Progenitor cell of endocrine pancreas (in vitro differentiated cells): ENCODE measurements at regions not wholly inside any gene's neighbourhood (a gene's known extent, or its start where the extent isn't known, plus 50 kb on each side); places are given as distances from the start of the nearest gene placed in this dataset.
"Not testable (repeated sequence)": the region's sequence is repeated elsewhere in the genome, so short reads cannot be mapped to it uniquely, and the experiment has no call there.

Source experiments
- DNase-seq: peaks from one replicate; pipeline ENCODE4 v3.0.0; 2021; ENCODE audit warnings: low spot score; ENCODE audit not compliant: unreplicated experiment
- H3K27ac Mint-ChIP-seq: 2 replicates; pipeline ENCODE4 v1.8.0; 2021; ENCODE audit warnings: mild to moderate bottlenecking, moderate library complexity, mixed read lengths
- H3K27me3 Mint-ChIP-seq: 2 replicates; pipeline ENCODE4 v1.8.0; 2021; ENCODE audit warnings: mixed read lengths
- H3K36me3 Mint-ChIP-seq: 2 replicates; pipeline ENCODE4 v1.8.0; 2022; ENCODE audit warnings: mixed read lengths; ENCODE audit not compliant: insufficient read depth
- H3K4me1 Mint-ChIP-seq: 2 replicates; pipeline ENCODE4 v1.8.0; 2021; ENCODE audit warnings: low read depth, mixed read lengths
- H3K4me3 Mint-ChIP-seq: 2 replicates; pipeline ENCODE4 v1.8.0; 2021; ENCODE audit warnings: low read depth, mild to moderate bottlenecking, moderate library complexity, mixed read lengths
- H3K9me3 Mint-ChIP-seq: 2 replicates; pipeline ENCODE4 v1.8.0; 2021; ENCODE audit warnings: low read depth, mixed read lengths
- TF ChIP-seq, protein P1 (sequence below): fragments of 200-600 bp; sonication (generic); IDR thresholded peaks from one replicate; pipeline ENCODE4 v1.5.0; 2021; ENCODE audit warnings: antibody characterized with exemption, mild to moderate bottlenecking; ENCODE audit not compliant: unreplicated experiment

- Mint-ChIP-seq H3K27ac (no peak overlapping the region), H3K9me3 (peaks cover 12% of the 10 kb centered on the region), H3K27me3 (no peaks in the 10 kb centered on the region), H3K36me3 (peaks cover 20% of the 10 kb centered on the region), H3K4me3 (no peak overlapping the region), H3K4me1 (peaks cover 12% of the 10 kb centered on the region)
- DNase-seq, result no peak
- TF ChIP-seq, protein P1, sequence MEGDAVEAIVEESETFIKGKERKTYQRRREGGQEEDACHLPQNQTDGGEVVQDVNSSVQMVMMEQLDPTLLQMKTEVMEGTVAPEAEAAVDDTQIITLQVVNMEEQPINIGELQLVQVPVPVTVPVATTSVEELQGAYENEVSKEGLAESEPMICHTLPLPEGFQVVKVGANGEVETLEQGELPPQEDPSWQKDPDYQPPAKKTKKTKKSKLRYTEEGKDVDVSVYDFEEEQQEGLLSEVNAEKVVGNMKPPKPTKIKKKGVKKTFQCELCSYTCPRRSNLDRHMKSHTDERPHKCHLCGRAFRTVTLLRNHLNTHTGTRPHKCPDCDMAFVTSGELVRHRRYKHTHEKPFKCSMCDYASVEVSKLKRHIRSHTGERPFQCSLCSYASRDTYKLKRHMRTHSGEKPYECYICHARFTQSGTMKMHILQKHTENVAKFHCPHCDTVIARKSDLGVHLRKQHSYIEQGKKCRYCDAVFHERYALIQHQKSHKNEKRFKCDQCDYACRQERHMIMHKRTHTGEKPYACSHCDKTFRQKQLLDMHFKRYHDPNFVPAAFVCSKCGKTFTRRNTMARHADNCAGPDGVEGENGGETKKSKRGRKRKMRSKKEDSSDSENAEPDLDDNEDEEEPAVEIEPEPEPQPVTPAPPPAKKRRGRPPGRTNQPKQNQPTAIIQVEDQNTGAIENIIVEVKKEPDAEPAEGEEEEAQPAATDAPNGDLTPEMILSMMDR, result no peak
These were observed 109.7 kb downstream of the C12orf75 start for GRCh38 chr12:105440037-105440664.

DNA sequence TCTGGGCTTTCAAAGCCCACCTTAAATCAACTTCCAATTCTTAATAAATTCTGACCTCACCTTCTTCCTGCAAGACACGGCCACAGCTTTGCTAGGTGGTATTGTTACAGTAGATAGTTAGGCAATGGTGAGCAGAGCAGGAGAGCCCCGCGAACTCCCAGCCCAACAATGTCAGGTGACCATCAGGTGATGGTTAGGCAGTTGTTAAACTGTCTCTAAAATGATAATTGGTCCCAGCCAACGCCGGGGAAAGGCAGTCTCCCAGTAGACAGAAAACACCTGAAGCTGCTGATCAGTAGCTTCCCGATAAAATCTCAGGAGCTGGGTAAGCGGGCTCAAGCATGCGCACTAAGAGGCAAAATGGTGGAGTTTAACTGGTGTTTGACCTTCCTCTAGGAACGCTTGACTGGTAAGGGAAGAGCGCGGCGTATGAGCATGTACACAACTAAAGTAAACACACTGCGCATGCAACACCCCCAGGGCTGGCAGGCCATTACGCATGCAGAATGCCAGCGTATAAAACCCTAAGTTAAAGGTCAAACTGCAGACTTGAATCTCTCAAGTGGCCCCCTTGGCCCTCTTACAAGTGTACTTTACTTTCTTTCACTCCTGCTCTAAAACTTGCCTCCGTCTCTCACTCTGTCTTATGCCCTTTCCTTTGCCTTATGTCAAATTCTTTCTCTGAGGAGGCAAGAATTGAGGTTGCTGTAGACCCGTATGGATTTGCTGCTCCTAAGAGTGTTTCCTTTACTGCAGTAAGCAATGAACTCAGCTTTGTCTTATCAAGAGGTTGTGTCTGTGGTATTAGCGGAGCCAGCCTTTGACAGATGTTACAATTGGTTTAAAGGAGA lies 113.5 kb downstream of the C12orf75 start:
- DNase-seq, result no peak
- TF ChIP-seq, protein P1, result no peak
- Mint-ChIP-seq H3K36me3 (peaks cover 16% of the 10 kb centered on the region), H3K4me1 (peaks cover 19% of the 10 kb centered on the region), H3K9me3 (peaks cover 9% of the 10 kb centered on the region), H3K4me3 (no peak overlapping the region), H3K27ac (peak overlapping the region; percentile 12), H3K27me3 (no peaks in the 10 kb centered on the region)

GRCh38 chr12:105444653-105445102 lies 114.2 kb downstream of the C12orf75 start:
- Mint-ChIP-seq H3K27ac (peak overlapping the region; percentile 9), H3K4me1 (peaks cover 19% of the 10 kb centered on the region), H3K4me3 (no peak overlapping the region), H3K27me3 (no peaks in the 10 kb centered on the region), H3K36me3 (peaks cover 10% of the 10 kb centered on the region), H3K9me3 (peaks cover 7% of the 10 kb centered on the region)
- no peak for DNase-seq
- TF ChIP-seq, protein P1, result no peak

- Mint-ChIP-seq H3K4me3 (no peak overlapping the region), H3K27ac (peak overlapping the region; percentile 56), H3K27me3 (no peaks in the 10 kb centered on the region), H3K9me3 (peaks cover 2% of the 10 kb centered on the region), H3K4me1 (peaks cover 19% of the 10 kb centered on the region), H3K36me3 (peaks cover 4% of the 10 kb centered on the region)
- DNase-seq, result no peak
- TF ChIP-seq, protein P1, result no peak
These were observed 114.8 kb downstream of the C12orf75 start for GRCh38 chr12:105445249-105445648.

- H3K27me3 Mint-ChIP-seq, result no peaks in the 10 kb centered on the region
- H3K4me3 Mint-ChIP-seq, result no peak overlapping the region
- peaks cover 19% of the 10 kb centered on the region for H3K4me1 Mint-ChIP-seq
- H3K9me3 Mint-ChIP-seq, result no peaks in the 10 kb centered on the region
- H3K36me3 Mint-ChIP-seq, result peaks cover 1% of the 10 kb centered on the region
- no peak for DNase-seq
- peak overlapping the region; percentile 56 for H3K27ac Mint-ChIP-seq
- TF ChIP-seq, protein P1, result no peak
These were observed 115.2 kb downstream of the C12orf75 start for GRCh38 chr12:105445649-105446048.

DNA sequence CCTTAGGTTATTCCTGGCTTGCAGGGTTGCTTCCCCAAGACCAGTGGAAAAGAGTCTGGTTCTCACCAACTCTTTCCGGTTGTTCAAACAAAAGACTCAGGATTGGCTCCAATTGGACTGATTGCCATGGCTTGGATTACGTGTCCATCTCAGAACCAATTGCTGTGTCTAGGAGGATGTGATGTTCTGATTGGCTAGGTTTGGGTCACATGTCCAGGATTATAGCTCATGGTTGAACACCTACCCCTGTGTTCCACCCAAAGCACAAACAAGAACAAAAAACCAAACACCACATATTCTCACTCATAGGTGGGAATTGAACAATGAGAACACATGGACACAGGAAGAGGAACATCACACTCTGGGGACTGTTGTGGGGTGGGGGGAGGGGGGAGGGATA lies 116.0 kb downstream of the C12orf75 start:
- H3K27me3 Mint-ChIP-seq, H3K36me3 Mint-ChIP-seq, H3K9me3 Mint-ChIP-seq, H3K4me3 Mint-ChIP-seq, DNase-seq: not testable (repeated sequence)
- Mint-ChIP-seq H3K27ac (peak overlapping the region; percentile 50), H3K4me1 (peaks cover 19% of the 10 kb centered on the region)
